GM19452 (cell line): ENCODE measurements at regions not wholly inside any gene's neighbourhood (a gene's known extent, or its start where the extent isn't known, plus 50 kb on each side); places are given as distances from the start of the nearest gene placed in this dataset.
A peak's percentile ranks its signal among the peaks of the same experiment; 100 is the strongest.

ENCODE experiments used
- ATAC-seq: cut with Tn5 transposase; IDR thresholded peaks from one replicate; pipeline ENCODE4 v1.9.1; 2021; ENCODE audit not compliant: unreplicated experiment

GRCh38 chr1:90650401-90650800 lies 66.7 kb downstream of the BARHL2 start:
- ATAC-seq = no peak

DNA sequence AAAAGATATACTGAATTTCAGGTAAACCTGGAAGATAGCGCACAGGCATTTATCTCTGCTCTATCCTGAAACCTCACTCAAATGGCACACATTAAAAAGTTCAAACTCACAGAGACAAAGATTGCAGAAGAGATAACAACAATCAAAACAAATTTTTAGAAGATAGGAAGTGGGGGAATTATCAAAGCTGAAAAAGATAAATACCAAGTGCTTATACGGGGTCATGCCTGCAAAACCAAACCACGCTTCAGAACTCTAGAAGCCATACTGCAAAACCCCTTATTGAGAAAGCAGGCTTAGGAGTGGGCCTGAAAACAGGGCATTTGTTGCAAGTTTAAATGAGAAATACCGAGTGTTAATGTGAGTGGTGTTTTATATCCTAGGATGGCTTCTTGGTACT lies 76.8 kb downstream of the BARHL2 start:
- no peak for ATAC-seq

DNA sequence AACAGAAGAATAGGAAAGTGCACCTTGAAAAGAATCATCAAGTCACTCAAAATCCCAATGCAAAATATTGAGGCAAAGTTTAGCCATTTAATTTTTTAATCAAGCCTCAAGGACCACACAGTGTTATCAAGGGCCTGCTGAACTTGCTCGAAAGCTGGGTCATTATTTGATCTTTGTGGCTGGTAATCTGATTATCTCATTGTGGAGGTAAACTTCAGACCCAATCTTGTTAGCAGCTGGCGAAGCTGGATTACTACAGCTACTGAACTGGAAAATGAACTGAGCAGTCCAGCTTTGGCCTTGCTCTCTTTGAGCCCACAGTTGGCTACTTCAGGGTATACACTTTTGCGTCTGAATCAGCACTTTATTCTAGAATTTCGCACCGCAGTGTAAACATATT lies 94.4 kb downstream of the BARHL2 start:
- no peak for ATAC-seq

DNA sequence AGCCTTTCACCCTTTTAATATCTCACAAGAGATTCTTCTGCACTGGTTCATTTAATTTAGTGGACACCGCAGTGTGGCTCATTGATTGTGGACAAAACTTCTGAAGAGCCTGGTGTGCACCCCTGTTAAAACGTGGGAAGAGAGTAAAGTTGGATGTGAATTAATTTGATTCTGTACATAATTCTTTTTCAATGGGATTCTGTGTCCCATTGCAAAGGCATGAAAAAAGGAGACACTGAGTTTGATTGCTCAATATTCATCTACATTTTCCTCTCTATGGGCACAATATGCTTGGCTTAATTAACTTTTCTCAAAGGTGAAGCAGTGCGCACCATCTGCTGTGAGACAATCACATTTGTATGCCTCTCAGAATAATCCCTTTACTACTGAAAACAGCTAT lies 95.1 kb downstream of the BARHL2 start:
- ATAC-seq = no peak

DNA sequence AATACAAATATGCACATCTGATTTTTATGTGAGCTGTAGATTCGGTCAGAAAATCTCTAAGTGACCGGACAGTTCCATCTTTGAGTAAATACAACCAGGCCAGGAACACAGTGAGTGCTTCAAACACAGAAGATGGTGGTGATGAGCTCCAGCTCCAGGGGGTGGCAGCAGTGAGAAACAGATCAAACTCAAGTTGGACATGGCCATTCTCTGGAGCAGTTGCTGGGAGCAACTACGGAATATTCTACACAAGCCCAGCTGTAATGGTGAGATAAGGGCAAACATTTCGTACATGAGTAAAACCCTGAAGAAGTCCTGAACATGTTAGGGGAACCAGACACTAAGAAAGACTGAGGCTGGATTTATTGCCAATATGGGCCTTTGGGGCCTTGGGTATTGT lies 100.7 kb downstream of the BARHL2 start:
- no peak for ATAC-seq

DNA sequence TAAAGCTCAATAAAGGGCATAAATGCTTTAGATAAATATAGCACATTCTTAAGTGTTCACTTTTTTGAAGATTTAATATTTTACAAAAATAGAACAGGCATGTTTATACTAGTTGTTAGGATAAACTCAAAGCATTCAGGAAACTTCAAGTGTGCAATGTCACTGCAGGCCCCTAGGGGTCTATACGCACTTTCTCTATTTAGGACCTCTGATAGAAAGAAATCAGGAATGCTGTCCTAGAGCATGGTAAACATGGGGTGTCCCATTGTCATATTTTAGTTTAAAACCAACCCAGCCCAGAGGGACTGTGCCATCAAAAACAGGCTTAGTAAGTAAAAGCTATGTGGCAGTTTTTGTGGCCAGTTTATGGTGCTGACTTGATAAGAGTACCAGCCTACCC lies 102.2 kb downstream of the BARHL2 start:
- no peak for ATAC-seq

- no peak for ATAC-seq
Observed at GRCh38 chr1:90613371-90613770, 103.7 kb downstream of the BARHL2 start.

DNA sequence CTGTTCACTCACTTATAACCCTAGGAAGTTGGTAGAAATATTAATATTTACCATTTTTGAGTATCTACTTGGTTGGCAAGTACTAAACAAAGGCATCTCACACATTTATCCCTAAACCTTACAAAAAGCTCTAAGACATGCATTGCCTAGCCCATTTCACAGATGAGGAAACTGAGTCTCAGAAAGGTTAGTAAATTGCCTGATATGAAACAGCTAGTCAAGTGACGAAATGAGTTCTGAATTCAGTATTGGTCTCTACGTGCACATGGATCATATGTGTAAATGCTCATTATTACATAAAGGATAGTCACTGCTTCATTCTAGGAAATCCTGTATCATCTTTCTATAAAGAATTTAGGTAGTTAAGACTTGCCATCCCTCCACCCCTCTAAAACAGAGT lies 105.1 kb downstream of the BARHL2 start:
- ATAC-seq = no peak

- no peak for ATAC-seq
Observed at GRCh38 chr1:90607736-90608135, 109.4 kb downstream of the BARHL2 start.

DNA sequence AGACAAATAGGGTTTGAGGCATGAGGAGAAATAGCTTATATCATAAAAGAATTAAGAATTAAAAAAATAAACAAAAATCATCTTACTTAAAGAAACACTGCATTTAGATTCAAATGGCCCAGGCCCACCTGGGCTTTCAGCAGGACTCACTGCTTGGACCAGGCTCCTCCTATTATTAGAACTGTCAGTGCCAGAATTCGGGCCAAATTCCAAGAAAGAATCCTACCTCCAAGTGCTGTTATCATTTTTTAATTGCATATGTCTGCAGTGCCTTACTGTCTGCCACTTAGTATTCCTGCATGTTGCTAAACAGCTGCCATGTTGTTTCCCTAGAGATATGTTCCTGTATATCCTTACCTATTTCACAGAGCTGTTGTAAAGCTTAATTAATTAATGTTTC lies 112.0 kb downstream of the BARHL2 start:
- no peak for ATAC-seq

DNA sequence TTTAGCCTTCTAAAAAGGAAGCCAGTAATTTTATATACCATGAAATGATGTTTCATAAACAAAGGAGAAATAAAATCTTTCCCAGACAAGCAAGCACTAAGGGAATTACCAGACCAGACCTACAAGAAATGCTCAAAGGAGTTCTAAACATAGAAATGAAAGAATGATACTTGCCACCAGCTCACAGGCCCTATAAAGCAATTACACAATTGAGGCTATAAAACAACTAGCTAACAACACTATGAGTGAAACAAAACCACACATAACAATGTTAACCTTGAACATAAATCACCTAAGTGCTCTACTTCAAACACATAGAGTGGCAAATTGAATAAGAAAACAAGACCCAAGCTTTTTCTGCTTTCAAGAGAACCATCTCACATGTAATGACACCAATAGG lies 123.8 kb downstream of the BARHL2 start:
- no peak for ATAC-seq

DNA sequence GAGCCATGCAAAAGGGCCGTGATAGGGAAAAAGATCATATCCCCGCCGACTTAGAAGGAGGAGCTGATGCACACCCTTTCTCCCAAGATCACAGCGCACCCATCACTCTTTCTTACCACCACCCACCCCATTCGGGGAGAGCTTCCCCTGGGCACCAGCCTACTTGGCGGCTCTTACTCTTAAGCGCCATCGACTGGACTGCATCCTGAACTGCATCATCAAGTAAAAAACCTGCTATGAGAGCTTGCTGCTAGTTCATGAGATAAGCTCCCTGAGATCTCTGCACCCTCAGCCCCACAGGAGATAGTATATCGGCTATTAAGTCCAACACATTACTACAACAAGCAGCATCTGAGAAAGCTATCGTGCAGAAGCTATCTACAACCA lies 125.1 kb downstream of the BARHL2 start:
- ATAC-seq = no peak

DNA sequence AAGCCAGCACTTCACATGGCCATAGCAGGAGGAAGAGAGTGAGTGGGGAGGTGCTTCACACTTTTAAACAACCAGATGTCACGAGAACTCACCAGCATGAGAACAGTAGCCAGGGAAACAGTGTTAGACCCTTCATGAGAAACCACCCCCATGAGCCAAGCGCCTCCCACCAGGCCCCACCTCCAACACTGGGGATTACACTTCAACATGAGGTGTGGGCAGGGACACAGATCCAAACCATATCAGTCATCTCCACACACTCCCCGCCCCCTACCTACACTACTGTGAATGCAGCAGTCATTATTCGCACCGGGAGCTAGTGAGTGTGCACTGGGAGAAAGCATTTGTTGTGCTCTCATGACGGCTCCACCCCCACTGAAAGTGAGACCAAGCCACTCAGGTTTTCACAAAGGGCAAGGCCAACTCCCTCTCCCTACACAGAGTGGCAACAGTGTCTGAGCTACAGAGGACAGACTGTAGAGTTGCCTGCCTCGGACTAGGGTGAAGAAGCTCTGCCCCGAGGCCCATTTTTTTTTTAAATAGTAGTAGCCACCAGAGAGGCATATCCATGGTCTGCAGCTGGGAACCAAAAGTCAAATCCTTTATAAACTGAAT lies 125.6 kb downstream of the BARHL2 start:
- no peak for ATAC-seq

DNA sequence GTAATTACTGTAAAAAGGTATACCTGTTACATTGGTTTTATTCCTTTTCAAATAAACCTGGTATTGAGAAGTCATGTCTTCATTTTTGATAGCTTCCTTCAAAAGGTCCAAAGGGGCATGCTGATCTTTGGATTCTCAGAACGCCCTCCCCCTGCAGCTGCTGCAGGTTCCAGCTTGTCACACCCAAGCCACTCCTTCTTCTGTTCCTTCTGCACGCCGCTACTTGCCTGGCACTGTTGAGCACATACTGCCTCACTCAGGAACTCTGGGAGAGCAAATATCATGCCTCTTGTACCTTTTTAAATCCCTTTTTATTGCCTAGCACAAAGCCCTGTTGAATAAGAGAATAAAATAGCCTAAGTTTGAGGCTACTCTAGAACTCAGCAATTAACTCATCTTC lies 136.9 kb downstream of the BARHL2 start:
- no peak for ATAC-seq

GRCh38 chr1:90579212-90579802 lies 137.8 kb downstream of the BARHL2 start:
- ATAC-seq = peak; percentile 73

GRCh38 chr1:90574692-90575370 lies 142.3 kb downstream of the BARHL2 start:
- no peak for ATAC-seq

DNA sequence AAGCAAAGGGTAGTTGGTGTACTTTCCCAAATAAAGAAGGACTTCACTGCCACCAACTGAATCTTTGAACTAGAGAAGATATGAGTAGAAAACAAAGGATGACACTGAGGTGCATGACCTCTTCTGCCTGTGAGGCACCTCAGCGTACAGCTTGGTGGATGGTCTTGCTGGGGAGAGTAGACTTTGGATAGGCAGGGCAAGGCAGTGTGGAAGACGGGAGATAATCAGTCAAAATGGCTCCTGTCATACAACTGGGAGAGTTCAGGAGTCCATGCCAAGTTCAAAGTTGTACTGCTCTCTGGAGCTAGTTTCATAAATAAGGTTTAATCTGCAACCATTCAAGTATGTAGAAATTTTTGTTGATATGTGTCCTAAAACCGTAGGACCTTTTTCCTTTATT lies 143.4 kb downstream of the BARHL2 start:
- ATAC-seq = no peak

DNA sequence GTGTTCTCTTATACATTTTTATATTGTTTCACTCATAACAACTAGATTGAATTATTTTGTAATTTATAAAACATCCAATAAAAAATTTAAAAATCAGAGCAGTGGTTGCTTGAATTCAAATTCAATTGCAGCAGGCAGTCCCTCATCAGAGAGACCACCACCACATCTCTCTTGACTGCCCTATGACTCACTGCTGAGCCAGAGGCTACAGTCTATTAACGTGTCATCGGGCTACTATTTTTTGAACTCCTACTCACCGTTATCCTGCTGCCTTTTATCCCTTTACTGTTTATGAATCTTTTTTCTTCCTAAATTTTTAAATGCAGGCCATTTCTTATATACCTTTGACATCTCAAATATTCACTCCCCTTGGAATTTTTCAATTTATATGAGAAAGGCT lies 144.7 kb downstream of the BARHL2 start:
- ATAC-seq = no peak

DNA sequence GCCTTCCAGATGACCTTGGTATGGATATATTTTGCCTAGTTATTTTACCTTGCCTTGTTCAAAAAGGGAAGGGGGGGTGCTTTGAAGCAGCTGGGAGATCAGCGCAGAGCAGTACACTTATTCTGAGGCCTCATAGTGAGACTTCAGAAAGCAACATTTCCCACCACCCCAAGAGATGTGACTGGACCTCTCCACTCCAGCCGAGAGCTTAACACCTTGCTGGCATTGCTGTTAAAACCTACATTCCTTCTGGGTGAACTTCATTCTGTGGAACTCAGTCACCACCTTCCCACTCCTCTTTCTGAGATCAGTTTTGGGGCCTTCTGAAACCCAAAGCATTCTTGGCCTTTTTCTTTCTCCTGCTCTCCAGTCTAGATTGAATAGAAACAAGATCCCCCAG lies 148.7 kb downstream of the BARHL2 start:
- no peak for ATAC-seq

GRCh38 chr1:90564164-90564563 lies 152.9 kb downstream of the BARHL2 start:
- ATAC-seq = no peak

DNA sequence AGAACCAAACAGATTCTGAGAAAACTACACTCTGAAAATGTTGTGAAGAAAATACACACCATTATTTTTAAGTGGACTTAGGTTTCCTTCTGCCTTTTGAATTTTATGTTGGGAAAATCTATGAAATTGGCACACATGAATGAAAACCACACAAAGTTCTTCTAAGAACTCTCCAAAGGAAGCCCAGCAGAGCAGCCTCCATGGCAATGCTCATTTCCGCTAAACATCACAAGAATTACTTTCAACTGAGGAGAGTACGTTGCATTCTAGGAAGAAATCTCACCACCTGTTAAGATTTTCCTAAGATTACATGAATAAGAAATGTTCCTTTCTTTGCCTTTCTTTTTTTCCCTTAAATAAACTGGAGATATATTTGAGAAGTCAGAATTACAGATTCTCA lies 154.2 kb downstream of the BARHL2 start:
- ATAC-seq = no peak

- no peak for ATAC-seq
Observed at GRCh38 chr1:90561911-90562310, 155.2 kb downstream of the BARHL2 start.
